ENCODE measurements at regions not wholly inside any gene's neighbourhood (a gene's known extent, or its start where the extent isn't known, plus 50 kb on each side); places are given as distances from the start of the nearest gene placed in this dataset.

GRCh38 chr12:19922717-19923116 lies 445.6 kb upstream of the PDE3A start:
- no peak for ATAC-seq
- Mint-ChIP-seq H3K27ac (no peak overlapping the region), H3K36me3 (0 out of 2 replicates have a peak, but pooled peaks cover 2% of the 10 kb centered on the region), H3K4me1 (peaks cover 5% of the 10 kb centered on the region), H3K27me3 (ENCODE audit: low read depth) (no peaks in the 10 kb centered on the region), H3K4me3 (no peak overlapping the region), H3K9me3 (peaks cover 9% of the 10 kb centered on the region)
- no peak for TF ChIP-seq NR3C1 (CRISPR knock-in tag; conservative IDR thresholded peaks at IDR 0.05; ENCODE audit: low read depth)
- TF ChIP-seq GABPB1 (CRISPR knock-in tag; IDR thresholded peaks at IDR 0.05) = no peak
- TF ChIP-seq ZNF219 (CRISPR knock-in tag; IDR thresholded peaks at IDR 0.05; ENCODE audit: borderline replicate concordance) = no peak
- TF ChIP-seq OVOL2 (CRISPR knock-in tag; IDR thresholded peaks at IDR 0.05; ENCODE audit: borderline replicate concordance) = no peak
- TF ChIP-seq PRRX2 (CRISPR knock-in tag; IDR thresholded peaks at IDR 0.05) = no peak
- TF ChIP-seq ZBTB21 (CRISPR knock-in tag; IDR thresholded peaks at IDR 0.05; ENCODE audit: borderline replicate concordance) = no peak
- no peak for TF ChIP-seq GTF2I (CRISPR knock-in tag; conservative IDR thresholded peaks at IDR 0.05)
- no peak for TF ChIP-seq CBFB (CRISPR knock-in tag; IDR thresholded peaks at IDR 0.05; ENCODE audit: low read depth)
- TF ChIP-seq ZNF121 (CRISPR knock-in tag; IDR thresholded peaks at IDR 0.05) = no peak
- TF ChIP-seq PRDM15 (CRISPR knock-in tag; IDR thresholded peaks at IDR 0.05) = no peak
- no peak for TF ChIP-seq CREB1 (CRISPR knock-in tag; IDR thresholded peaks at IDR 0.05)
- TF ChIP-seq ZSCAN18 (CRISPR knock-in tag; IDR thresholded peaks at IDR 0.05) = no peak
- ChIA-PET CTCF (no interaction called here), POLR2A (no interaction called here)
- no peak for DNase-seq (ENCODE audit: low spot score)

GRCh38 chr12:19924360-19924759 lies 444.0 kb upstream of the PDE3A start:
- peaks cover 9% of the 10 kb centered on the region for H3K9me3 Mint-ChIP-seq
- TF ChIP-seq E2F5 (CRISPR knock-in tag; IDR thresholded peaks at IDR 0.05) (no peak), HMGXB4 (CRISPR knock-in tag; IDR thresholded peaks at IDR 0.05) (no peak), FOXP1 (CRISPR knock-in tag; IDR thresholded peaks at IDR 0.05; ENCODE audit: borderline replicate concordance) (no peak), FOXJ3 (CRISPR knock-in tag; IDR thresholded peaks at IDR 0.05; ENCODE audit: borderline replicate concordance) (no peak), PRRX2 (CRISPR knock-in tag; IDR thresholded peaks at IDR 0.05) (no peak), AFF4 (CRISPR knock-in tag; IDR thresholded peaks at IDR 0.05; ENCODE audit: borderline replicate concordance) (no peak), RELA (CRISPR knock-in tag; IDR thresholded peaks at IDR 0.05; ENCODE audit: borderline replicate concordance) (no peak)
- H3K27ac Mint-ChIP-seq = no peak overlapping the region
- H3K27me3 Mint-ChIP-seq (ENCODE audit: low read depth) = no peaks in the 10 kb centered on the region
- POLR2A ChIA-PET = no interaction called here
- 0 out of 2 replicates have a peak, but pooled peaks cover 2% of the 10 kb centered on the region for H3K36me3 Mint-ChIP-seq
- H3K4me1 Mint-ChIP-seq = peaks cover 9% of the 10 kb centered on the region
- CTCF ChIA-PET = no interaction called here
- DNase-seq (ENCODE audit: low spot score) = no peak
- no peak for ATAC-seq
- H3K4me3 Mint-ChIP-seq = no peak overlapping the region
